DMS 273 treated with DMSO at 0.1 percent for 48 hours (cell line): ENCODE measurements at regions not wholly inside any gene's neighbourhood (a gene's known extent, or its start where the extent isn't known, plus 50 kb on each side); places are given as distances from the start of the nearest gene placed in this dataset.

Source experiments
- DNase-seq: peaks from one replicate; lab custom pipeline; 2025; lab: John Stamatoyannopoulos, UW

GRCh38 chr17:36867716-36868341, 69.4 kb upstream of the LHX1 start:
- no peak for DNase-seq

- DNase-seq = no peak
Measured at GRCh38 chr17:36868777-36869176, 68.5 kb upstream of the LHX1 start.

- DNase-seq = no peak
Measured at GRCh38 chr17:36869441-36869840, 67.8 kb upstream of the LHX1 start.

GRCh38 chr17:36869856-36870719, 67.2 kb upstream of the LHX1 start:
- no peak for DNase-seq

- no peak for DNase-seq
Measured at GRCh38 chr17:36870720-36870999, 66.6 kb upstream of the LHX1 start.

DNA sequence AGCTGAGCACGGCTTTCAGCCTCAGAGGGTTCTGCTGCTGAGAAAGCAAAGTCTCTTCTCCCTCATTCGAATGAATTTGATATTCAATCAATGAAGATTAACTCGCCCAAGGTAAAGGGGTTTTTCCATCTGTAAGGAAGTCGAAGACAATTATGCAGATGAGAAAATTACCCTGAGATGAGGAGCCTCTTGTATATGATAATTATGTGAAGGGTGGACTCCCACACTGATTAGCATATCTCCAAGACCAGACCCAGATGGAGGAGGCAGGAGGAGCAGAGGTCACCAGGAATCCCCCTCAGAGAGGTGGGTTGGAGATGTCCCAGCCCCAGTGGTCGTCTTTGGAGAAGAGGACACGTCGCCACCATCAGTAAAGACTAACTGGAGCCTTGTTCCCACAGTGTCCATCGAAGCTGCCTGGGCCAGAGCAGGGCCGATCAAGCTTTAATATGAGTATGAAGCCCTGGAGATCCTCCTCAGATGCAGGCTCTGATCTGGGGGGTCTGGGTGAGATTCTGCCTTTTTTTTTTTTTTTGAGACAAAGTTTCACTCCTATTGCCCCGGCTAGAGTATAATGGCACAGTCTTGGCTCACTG, 61.5 kb upstream of the LHX1 start:
- DNase-seq = no peak

GRCh38 chr17:36876966-36877365, 60.3 kb upstream of the LHX1 start:
- DNase-seq = no peak

DNA sequence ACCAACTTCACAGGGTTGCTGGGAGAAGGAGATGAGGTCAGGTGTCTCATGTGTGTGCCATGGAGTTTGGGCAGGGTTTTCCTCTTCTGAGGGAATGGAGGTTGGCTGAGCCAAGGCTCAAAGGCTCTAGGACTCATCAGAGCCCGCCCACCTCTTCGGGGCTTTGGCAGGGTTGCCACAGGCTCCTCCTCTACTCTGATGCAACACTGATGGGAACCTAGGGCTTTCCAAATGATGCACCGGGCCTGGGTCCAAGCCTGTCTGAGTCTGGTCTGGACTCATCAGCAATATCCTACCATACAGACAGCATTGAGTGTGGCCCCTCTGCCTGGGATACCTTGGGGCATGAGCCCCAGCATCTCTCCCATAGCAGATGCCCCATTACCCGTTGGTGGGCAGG, 59.5 kb upstream of the LHX1 start:
- no peak for DNase-seq

DNA sequence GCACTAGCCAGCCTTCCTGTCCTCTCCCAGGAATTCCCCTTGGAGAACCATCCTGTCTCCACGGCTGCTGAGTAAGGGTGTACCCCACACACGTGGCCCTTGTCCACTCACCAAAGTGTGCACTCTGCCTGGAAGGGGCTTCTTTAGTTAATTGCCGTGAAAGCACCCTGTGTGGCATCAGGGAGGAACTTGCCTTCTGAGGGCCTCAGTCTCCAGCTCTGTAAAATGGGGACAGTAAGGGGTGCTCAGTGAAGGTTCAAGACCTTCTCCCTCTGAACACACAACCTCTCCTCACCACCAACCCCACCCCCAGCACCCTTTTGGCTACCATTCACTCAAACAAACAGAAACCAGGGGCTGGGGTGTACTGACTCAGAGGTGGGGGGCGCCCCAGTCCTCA, 59.1 kb upstream of the LHX1 start:
- DNase-seq = no peak

GRCh38 chr17:36879027-36879426, 58.2 kb upstream of the LHX1 start:
- DNase-seq = no peak

- DNase-seq = no peak
Measured at GRCh38 chr17:36879624-36880131, 57.6 kb upstream of the LHX1 start.

DNA sequence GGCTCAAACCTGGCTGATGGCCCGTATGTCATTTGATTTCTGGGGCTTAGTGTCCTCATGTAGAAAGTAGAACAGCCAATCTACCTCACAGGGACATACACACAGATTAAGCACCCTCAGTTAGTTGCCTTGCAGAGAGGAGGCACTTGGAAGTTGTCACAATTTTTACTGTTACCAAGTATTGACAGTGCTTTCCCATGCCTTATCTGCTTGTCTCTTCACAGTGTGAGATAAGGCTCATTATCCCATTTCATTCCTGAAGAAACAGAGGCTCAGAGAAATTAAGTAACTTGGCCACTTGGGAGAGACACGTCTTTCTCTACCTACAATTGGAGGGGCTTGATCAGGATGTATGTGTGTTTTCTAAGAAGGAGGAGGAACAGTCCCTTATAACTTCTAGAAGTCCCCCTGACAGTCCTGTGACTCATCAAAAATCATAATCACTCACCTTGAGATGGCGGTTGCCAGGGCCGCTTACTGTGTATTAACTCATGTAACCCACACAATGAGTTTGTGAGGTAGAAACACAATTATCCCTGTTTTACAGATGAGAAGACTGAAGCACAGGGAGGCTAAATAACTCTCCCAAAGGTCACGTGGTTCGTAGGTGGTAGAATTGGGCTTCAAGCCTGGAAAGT, 56.9 kb upstream of the LHX1 start:
- DNase-seq = no peak

DNA sequence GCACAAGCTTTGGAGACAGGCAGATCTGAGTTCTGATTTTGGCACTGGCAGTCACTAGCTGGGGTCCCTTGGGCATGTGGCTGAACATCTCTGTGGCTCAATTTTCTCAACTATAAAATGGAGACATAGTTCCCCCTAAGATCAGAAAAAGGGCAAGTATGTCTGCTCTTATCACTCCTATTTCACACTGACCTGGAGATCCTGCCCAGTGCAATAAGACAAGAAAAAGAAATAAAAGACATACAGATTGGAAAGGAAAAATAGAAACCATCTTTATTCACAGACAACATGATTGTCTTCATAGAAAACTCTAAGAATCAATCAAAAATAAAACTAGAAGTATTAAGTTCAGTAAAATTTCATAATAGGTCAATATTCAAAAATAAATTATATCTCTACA, 56.0 kb upstream of the LHX1 start:
- DNase-seq = no peak

- no peak for DNase-seq
Measured at GRCh38 chr17:36884495-36885152, 52.7 kb upstream of the LHX1 start.

GRCh38 chr17:36885153-36885735, 52.0 kb upstream of the LHX1 start:
- DNase-seq = no peak

DNA sequence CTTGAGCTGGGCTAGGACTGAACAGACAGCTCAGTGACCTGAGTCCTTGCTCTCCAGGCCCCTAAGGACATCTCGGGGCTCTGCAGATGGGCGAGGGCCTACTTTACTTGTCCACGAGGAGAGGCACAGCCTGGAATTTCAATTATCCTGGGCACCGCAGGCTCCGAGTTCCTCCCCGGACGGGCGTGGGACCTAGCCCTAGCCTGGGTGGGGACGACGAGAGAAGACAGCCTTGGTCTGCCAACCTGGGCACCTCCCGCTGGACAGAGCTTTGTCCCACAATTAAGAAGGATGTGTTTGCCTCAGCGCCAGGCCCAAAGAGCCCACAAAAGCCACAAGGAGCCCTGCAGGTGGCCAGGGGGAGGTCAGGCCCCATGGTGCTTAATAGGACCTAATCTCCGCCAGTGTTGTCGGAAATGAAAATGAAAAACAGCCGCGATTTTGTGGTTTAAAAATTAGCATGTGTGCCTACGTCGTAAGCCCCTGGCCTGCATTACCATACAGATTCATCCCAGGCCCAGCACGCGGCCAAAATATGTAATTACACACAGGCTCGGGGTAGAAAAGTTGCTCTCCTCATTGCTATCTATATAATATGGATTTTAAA, 51.4 kb upstream of the LHX1 start:
- DNase-seq = no peak
